Stimulated activated CD8-positive, alpha-beta memory T cell treated with anti-CD3 and anti-CD28 coated beads, Interleukin-7, amount 100 ng/mL, for 48 hours (primary cell): ENCODE measurements at regions not wholly inside any gene's neighbourhood (a gene's known extent, or its start where the extent isn't known, plus 50 kb on each side); places are given as distances from the start of the nearest gene placed in this dataset.
"Not testable (repeated sequence)": the region's sequence is repeated elsewhere in the genome, so short reads cannot be mapped to it uniquely, and the experiment has no call there.

ENCODE experiments used
- DNase-seq, 2 donors: peaks; one replicate each; pipeline ENCODE4 v3.0.0-alpha.2; 2020; ENCODE audit warnings: low read depth in 1 of 2; ENCODE audit errors: extremely low read depth in 1 of 2

DNA sequence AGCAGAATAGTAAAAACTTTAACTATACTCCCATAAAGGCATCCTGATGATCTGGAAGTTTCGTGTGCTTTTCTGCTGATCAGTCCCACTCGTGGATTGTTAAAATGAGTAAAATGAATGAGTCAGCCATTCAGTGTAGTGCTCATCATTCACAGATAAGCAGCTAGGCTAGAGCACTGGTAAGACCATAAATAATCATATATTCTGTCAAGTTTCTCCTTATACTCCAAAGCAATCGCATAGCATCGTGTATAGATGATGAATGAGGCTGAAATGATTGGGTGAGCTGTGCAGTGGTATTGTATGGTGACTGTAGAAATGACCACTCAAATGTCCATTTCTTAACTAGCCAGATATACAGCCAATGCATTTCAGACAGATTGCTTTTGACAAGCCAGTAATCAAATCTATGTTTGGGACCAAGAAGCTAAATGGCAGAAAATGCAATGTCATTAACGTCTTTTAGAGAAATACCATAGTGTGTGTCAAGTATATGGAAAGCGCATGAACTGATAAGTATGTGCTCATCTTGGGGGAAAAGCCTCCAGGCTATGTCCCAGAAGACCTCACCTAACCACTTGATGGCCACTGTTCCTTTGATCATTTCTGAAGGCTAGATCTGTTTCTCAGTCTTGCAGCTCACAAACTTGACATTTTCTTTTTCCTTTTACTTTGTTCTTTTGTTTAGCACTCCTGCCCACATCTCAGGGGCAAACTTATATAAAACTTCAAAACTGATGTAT lies 227.2 kb upstream of the FAM3C start:
- DNase-seq, result no peak

DNA sequence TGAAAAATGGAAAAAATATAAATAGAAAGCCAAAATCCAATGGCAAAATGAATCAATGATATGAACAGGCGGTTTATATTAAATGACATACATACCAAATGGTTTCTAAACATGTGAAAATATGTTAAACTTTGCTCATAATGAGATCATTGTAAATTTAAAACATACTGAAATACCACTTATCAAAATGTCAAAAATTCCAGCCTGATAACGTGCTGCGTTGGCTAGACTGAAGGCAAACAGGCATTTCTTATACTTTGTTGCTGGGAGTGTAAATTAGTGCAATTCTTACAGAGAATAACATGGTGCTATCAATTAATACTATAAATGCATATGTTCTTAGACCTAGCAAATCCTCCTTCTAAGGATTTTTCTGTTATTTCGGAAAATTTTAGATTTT lies 225.8 kb upstream of the FAM3C start:
- no peak for DNase-seq

DNA sequence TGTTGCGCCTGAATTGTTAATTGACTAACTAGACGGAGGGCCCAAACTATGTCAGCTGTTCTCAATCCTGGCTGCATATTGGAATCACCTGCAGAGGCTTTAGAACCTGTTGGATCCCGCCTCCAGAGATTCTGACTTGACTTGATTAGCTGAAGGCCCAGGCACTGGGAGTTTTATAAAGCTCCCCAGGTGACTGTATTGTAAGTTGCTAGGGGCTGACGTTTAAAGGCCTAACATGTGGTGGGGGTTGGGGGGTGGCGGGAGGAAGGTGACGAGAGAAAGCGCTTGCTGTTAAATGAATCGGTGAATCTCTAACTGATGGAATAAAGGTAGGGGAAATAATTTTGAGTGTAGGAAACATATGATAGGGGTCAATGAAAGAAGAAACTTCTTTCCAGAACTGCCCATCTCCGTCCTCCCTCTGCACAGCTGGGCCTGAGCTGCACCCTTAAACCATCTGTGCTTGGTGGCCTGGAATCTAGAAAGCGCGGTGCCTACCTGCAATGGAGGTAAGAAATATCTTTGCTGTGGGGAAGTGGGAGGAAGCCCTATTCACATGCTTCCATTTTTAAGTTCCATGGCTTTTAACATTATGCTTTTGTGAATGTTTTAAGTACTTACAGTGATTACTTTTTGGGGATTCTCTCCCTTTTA lies 225.0 kb upstream of the FAM3C start:
- DNase-seq, result no peak

DNA sequence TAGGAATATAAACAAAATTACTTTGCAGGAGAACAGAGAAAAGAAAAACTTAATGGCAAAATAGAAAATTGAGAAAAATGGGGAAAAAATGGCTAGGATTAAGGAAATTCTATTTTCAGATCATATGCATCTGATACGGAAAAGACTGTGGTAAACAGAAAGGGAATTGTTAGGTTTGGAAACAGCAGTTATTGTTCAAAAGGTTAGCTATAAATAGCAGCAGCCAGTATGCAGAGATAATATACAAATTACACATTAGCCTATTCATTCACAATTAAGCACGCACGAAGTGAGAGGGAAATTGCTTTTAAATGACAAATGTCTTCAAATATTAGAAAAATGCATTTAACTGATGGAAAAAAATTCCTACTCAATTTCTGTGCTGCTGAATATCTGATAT lies 224.1 kb upstream of the FAM3C start:
- no peak for DNase-seq

DNA sequence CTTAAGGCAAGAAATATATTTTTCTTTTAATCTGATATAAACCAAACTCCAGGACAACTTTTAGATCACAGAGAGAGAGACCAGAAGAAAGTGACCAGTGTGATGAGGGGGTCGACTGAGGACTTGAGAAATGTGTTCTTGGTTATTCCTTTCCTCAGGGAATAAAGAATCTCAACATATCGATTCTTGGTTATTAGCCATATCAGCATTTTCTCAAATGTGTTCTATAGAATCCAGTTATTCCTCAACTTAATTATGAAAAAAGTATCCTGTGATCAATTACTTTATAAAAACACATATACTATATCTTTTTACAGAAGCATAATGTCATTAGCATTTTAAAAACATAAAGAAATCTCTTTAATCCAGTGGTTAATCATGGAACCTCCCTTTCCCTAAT lies 222.1 kb upstream of the FAM3C start:
- DNase-seq, result no peak

DNA sequence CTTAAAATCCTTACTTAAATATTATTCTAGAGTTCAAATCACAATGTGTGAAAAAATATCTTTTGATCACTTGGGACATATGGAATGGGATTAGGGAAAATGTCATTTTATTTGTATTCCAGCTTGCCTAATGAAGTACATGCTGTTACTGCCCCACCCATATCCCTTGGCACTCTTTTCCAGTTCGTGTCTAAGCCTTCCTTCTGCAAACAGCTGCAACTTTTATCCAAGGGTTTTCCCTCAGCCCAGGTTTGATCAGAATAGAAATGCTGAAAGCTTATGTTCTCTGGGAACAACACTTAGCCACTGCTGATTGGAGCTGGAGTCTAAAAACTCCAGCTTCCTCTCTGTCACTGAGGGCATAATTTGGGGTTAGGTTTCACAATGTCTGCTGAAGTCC lies 214.1 kb upstream of the FAM3C start:
- no peak for DNase-seq

DNA sequence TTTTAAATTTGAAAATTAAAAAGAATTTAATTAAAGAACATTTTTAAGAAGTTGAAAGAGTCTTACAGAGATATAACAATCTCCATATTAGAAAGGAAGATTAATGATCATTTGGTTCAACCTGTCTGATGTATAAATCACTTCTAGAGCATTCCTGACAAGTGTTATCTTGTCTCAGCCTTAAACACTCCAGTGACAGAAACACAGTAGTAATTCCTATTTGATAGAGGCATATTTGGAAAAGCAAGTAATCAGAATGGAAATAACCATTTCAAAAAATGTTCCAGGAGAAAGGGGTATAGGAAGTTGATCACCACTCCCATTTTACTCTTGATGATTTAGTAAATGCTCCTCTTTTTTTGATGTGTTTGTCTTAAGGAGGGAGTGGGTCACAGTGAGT lies 213.1 kb upstream of the FAM3C start:
- DNase-seq, result no peak

DNA sequence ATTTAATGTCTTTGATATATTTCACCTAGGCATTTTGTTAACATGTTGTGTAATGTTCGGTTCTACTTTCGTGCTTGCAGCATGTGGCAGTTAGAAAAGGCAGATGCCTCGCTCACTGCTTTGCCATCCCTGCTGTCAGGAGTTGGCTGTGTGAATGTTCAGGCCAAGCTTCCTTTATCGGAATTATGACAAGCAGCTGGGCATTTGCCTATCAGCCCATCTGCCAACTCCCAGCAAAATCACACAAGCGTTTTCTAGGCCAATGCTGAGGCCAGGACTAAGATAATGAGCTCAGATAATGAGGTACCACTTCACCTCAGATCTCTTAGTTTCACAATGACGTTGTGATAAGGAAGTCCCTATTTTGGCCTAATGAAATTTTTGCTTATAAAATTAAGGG lies 212.7 kb upstream of the FAM3C start:
- DNase-seq, result no peak

DNA sequence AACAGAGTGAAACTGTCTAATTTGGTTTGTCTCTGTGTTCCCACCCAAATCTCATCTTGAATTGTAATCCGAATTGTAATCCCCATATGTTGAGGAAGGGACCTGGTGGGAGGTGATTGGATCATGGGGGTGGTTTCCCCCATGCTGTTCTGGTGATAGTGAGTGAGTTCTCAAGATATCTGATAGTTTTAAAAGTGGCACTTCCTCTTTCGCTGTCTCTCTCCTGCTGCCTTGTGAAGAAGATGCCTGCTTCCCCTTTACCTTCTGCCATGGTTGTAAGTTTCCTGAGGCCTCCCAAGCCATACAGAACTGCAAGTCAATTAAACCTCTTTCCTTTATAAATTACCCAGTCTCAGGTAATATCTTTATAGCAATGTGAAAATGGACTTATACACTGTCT lies 212.1 kb upstream of the FAM3C start:
- not testable (repeated sequence) for DNase-seq

DNA sequence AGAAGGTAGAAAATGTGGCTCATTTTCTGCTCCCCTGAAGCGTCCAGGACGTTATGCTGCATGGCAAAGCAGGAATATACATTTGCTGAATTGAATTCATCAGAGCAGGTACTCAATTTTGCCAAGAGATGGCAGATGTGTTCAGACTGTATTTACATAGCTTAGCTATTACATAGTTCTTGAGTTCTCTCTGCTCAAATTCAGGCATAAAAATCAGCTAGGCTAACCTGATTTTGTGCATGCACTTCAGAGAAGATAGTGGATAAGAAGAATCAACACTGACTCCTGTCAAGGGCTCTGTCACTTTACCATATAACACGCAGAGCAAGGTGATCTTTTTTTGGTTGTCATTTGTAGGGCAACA lies 209.2 kb upstream of the FAM3C start:
- no peak for DNase-seq

DNA sequence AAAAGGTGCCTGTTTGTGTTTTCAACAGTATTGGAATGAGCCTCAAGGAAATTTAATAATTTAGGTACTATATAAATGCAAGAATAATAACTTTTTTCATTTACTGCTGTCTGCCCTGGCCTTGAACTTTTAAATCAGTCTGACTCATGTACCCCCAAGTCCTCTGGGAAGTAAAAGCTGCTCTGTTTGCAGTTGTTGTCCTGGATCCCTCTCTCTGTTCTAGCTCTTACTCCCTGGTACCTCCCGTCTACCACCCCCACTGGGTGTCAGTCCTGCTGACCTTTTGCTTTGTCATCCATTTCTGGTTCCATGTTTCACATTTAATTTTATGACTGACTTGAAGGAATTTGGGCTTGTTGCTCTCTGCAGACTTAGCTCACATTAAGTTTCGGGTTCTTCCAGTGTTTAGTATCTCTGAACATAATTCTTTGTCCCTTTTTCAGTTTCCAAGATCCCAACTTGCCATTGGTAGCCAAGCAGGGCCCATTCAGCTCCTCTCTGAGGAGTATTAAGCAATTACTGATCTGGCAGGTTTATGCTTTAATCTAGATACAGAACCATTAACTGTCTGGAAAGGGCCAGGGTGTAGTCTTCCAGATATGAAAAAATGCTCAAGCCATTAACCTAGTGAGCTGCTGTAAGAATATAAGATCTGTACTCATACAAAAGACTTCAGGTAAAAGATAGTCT lies 208.7 kb upstream of the FAM3C start:
- DNase-seq, result no peak

DNA sequence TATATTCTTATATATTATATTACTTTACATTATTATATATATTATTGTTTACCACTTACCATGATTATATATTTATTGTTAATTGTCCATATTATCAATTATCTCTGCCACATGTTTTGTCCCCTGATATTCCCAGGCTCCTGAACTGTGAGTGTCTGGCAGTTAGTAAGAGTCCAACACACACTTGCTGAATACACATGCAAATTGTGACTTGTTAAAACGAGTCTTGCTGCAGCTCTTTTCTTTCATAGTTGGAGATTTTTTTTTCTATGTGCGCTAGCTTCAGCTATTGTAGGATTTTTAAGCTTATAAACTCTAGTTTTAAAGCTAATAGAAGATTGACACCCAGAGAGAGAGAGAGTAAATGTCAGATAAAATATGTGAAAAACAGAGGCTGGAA lies 207.8 kb upstream of the FAM3C start:
- no peak for DNase-seq

DNA sequence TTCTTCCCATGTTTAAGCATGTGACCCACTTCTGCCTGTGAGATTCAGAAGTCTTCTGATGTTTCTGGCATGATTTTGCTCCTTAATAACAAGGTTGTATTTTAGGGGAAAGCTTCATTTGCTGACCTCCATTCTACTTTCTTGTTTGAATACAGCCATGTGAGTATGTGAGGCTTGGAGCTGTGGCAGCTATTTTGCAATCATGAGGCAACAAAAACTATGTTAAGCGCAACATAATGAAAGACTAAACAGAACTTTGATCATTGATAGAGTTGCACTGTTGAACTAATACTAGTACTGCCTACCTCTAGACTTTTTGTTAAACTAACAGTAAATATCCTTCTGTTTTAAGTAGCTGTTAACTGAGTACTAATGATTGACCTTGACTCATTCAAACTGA lies 203.8 kb upstream of the FAM3C start:
- no peak for DNase-seq

DNA sequence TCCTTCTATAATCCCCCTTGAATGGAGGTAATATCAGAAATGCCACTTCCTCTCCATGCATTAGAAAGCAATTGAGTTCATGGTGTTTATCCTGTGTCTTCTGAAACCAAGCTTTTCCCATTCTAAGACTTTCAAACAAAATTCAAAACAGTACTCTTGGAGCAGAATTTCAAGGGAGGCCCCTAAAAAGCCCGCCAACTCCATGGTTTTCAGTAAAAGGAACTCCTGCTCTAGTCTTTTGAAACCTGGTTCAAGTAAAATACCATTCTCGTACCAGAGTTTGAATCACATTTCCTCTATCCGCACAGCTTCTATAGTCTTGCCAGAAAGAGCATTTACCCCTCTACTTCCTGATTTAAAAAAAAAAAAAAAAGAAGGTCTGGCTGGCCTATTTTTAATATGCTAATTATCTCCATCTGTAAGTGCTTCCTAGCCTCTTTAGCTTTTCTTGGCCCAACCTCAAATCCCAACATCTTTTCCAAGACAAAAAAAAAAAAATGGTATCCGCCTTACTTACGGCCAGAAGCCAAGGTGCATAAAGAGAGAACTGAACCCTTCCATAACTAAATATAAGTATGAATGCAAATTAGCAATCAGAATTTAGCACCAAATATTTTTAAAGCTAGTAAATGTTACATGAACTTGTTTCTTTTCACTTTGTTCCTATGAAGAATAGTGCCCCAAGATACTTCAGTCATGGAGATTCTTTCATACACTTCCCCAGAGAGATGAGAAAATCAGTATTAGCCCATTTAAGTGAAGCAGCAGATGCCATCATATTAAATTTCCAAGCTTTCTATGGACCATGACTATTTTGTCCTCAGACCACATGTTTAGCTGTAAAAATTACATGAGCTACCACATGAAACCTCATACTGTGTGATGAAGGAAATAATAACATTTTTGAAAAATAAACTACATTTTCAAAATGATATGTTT lies 199.9 kb upstream of the FAM3C start:
- DNase-seq, result no peak

DNA sequence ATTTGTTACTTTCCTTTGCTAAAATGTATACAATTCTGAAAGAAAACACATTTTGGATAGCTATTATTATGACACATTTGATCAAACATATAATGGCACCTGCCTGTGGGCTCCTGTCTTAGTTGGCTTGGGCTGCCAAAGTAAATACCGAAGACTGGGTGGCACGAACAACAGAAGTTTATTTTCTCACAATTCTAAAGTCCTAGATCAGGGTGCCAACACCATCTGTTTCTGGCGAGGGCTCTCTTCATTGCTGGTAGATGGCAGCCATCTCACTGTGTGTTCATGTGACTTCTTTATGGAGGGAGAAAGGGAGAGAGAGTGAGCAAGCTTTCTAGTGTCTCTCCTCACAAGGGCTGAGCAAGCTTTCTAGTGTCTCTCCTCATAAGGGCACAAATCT lies 195.8 kb upstream of the FAM3C start:
- no peak for DNase-seq

DNA sequence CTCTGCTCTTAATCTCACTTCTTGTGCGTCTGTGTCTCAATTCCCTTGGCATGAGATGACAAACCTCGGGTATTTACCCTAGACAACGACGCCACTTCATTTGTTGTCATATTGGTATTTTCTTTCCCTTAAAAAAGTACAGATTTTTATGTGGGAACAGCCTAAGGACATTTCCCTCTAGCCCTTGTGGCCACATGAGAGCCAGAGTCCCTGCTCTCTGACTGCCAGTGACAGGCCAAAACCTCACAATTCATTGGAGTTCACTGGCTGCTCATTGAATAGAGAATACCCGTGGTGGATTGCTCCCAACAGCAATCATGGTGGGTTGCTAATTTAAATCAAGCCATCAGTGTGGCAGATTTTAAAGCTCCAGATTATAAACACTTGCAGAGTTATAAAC lies 191.3 kb upstream of the FAM3C start:
- DNase-seq, result no peak

DNA sequence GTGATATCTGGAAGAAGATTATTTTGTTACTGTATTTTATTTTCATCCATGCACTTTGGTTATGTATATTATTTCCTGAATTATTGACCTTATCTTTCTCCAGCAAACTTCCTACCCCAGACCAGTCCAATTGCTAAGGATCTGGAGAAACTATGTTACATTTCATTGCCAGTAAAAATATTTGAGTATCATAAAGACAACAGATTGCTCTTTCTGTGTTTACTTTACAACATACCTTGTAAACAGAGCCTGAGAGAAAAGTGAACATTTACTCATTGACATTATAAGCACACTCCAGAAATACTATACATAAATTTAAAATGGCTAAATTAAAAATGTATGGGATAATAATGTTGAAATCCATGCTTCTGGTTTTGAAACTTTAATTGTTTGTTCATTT lies 186.2 kb upstream of the FAM3C start:
- no peak for DNase-seq

DNA sequence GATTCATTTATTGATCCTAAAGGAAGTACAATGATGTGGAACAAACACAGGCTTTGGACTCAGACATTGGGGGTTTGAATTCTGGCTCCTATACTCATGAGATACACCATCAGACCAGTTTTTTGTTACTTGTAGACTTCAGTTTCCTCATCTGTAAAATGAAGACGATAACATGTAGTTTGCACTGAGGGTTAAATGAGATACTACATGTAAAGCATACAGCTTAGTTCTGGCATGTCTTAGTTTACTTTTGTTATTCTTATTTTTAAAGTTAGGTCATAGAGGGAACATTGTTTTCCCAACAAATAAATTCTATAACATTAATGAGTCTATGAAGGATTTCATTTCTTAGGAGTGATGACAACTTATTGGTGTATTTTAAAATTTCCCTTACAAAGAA lies 183.5 kb upstream of the FAM3C start:
- DNase-seq, result no peak

DNA sequence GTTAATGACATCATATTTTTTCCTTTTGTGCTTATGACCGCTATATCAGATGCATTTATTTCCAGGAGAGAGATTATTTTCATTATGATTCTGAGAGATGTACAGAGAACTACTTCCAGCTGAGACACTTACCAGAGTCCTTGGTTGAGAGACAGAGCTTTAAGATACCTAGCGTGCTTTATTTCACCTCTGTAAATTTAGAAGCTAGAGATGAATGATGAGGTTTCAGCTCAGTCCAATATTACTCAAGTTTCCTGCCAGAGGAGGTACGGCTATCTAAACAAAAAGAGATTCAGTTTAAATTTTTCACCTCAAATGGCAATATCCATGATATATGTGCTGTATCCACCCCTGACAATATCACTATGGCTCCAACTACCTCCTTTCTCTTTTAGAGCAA lies 182.6 kb upstream of the FAM3C start:
- DNase-seq, result no peak

DNA sequence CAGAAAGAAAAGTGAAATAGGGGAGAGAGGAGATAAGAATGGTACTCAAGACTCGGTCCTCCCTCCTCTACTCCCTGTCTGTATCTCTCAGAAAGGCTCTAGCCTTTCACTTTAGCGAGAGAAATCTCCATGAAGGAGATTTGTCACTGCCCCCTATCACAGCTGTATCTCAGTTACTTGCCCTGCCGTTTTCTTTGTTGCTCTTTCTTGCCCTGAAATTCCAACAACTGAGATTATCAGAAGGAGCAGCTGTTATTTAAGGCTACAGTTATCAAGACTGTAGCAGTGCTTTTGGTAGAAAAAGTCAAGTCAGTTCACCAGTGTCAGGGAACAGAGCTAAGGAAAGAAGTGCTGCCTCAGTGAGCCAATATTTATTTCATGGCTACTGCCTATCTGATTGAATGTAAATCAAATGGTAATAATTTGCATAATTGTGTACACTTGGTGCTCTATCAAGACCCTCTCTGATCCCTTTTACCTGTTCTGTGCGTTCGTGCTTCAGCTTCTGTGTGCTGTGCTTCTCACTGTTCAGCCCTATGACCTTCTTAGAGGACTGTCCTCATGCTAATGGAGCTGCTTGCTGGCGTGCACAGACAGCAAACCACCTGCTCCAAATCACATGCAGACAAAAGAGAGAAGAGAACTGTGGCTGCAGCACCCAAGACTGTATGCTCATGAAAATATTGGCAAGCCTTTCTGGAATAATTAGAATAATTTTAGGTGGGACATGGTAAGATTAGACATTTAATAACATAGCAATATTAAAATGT lies 180.2 kb upstream of the FAM3C start:
- DNase-seq, result no peak
